ENCODE measurements at regions not wholly inside any gene's neighbourhood (a gene's known extent, or its start where the extent isn't known, plus 50 kb on each side); places are given as distances from the start of the nearest gene placed in this dataset.

DNA sequence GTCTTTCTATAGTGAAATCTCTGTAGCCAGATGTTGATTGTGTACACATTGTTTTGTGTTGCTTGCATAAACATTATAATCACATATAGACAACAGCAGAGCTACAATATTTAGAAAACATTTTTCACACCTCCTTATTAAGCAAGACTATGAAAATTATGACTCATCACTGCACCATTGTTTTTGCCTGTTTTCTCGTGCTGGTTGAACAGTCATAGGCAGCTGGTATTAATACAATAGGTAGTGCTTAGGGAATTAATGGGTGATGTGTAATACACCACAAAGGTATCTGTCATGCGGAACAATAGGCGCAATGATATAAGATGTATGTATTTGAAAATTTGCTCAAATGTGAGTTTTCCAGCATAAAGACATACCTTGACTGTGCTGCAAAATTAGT lies 449.3 kb downstream of the FOXG1 start:
- no peaks in the 10 kb centered on the region for H3K9me3 ChIP-seq
- WGBS (ENCODE audit: insufficient coverage, low coverage, low lambda C conversion rate, missing lambda C conversion rate) = 61% methylated on average over 3 of the region's 3 CpGs
- no peaks in the 10 kb centered on the region for H3K4me1 ChIP-seq
- H3K4me3 ChIP-seq = no peak overlapping the region
- DNase-seq = no peak
- intact Hi-C loops (cut with DNase I) = no loop called here
- H3K27me3 ChIP-seq = no peaks in the 10 kb centered on the region
- H3K27ac ChIP-seq = no peak overlapping the region
- no peaks in the 10 kb centered on the region for H3K36me3 ChIP-seq
- TF ChIP-seq POLR2A (IDR thresholded peaks at IDR 0.05) = no peak
- no peak for TF ChIP-seq CTCF (IDR thresholded peaks at IDR 0.05)
- no peak for ATAC-seq

DNA sequence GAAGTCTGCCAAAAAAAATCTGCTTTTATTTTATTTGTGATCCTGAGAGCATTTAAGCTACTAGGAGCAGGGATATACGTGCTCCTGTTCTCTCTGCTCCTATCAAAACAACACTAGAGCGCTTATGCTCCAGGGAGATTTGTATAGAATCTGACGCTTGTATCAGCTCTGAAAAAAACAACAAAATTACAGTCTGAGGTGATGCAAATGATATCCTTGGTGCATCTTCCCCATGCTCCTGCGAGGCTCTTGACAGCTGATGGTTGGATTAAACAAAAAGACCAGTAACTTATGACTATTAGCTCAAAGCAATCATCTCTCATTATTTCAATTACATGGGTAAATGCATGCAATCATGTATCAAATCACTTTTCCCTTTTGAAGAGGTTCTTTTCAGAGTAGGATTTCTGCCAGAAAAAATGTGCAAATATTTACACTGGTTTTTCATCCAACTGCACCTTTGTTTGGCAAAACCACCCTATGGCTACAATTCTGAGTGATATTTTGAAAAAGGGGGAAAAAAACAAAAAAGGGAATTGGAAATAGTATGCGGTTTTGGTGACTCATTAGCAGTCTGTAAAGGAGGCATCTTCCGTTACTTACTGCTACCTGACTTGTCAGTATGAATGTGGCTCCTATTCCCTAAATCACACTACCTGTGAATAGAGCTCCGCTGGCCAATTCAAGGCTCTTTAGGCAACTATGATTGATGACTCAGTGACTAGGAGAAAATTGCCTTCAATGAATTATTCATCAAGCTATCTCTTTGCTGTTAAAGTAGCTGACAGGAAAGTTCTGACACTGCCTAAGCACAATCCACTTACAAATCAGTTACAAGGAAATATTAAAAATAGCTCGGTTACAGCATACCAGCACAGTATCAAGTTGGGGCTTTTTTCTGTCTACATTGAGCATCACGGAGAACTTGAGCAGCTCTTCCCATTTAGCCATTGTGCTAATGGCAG lies 450.0 kb downstream of the FOXG1 start:
- DNase-seq (no peak), ATAC-seq (no peak)
- WGBS (ENCODE audit: insufficient coverage, low coverage, low lambda C conversion rate, missing lambda C conversion rate) = 52% methylated on average over 9 of the region's 9 CpGs
- intact Hi-C loops (cut with DNase I) = no loop called here
- TF ChIP-seq POLR2A (IDR thresholded peaks at IDR 0.05) (no peak), CTCF (IDR thresholded peaks at IDR 0.05) (no peak)
- Histone ChIP-seq H3K36me3 (no peaks in the 10 kb centered on the region), H3K27ac (no peak overlapping the region), H3K4me3 (no peak overlapping the region), H3K27me3 (no peaks in the 10 kb centered on the region), H3K4me1 (no peaks in the 10 kb centered on the region), H3K9me3 (no peaks in the 10 kb centered on the region)

- DNase-seq (no peak), ATAC-seq (no peak)
- intact Hi-C loops (cut with DNase I) = no loop called here
- TF ChIP-seq CTCF (IDR thresholded peaks at IDR 0.05) (no peak), POLR2A (IDR thresholded peaks at IDR 0.05) (no peak)
- Histone ChIP-seq H3K4me1 (no peaks in the 10 kb centered on the region), H3K36me3 (no peaks in the 10 kb centered on the region), H3K27ac (no peak overlapping the region), H3K4me3 (no peak overlapping the region), H3K9me3 (no peaks in the 10 kb centered on the region), H3K27me3 (no peaks in the 10 kb centered on the region)
- 25% methylated on average over 5 of the region's 5 CpGs for WGBS (ENCODE audit: insufficient coverage, low coverage, low lambda C conversion rate, missing lambda C conversion rate)
These were observed 451.3 kb downstream of the FOXG1 start for GRCh38 chr14:29217813-29218450.

GRCh38 chr14:29220072-29220471 lies 453.5 kb downstream of the FOXG1 start:
- Histone ChIP-seq H3K27ac (no peak overlapping the region), H3K9me3 (no peaks in the 10 kb centered on the region), H3K27me3 (no peaks in the 10 kb centered on the region), H3K36me3 (no peaks in the 10 kb centered on the region), H3K4me1 (no peaks in the 10 kb centered on the region), H3K4me3 (no peak overlapping the region)
- WGBS (ENCODE audit: insufficient coverage, low coverage, low lambda C conversion rate, missing lambda C conversion rate) = 17% methylated on average over 4 of the region's 4 CpGs
- DNase-seq (no peak), ATAC-seq (no peak)
- TF ChIP-seq POLR2A (IDR thresholded peaks at IDR 0.05) = no peak
- TF ChIP-seq CTCF (IDR thresholded peaks at IDR 0.05) = no peak
- intact Hi-C loops (cut with DNase I) = no loop called here
